T-helper 2 cell (primary cell): ENCODE measurements at regions not wholly inside any gene's neighbourhood (a gene's known extent, or its start where the extent isn't known, plus 50 kb on each side); places are given as distances from the start of the nearest gene placed in this dataset.
"Not testable (repeated sequence)": the region's sequence is repeated elsewhere in the genome, so short reads cannot be mapped to it uniquely, and the experiment has no call there.

Source experiments
- DNase-seq, 5 experiments: peaks; one replicate each; pipeline versions ENCODE4 v3.0.0 to v3.0.0-alpha.2; 2012 to 2022

DNA sequence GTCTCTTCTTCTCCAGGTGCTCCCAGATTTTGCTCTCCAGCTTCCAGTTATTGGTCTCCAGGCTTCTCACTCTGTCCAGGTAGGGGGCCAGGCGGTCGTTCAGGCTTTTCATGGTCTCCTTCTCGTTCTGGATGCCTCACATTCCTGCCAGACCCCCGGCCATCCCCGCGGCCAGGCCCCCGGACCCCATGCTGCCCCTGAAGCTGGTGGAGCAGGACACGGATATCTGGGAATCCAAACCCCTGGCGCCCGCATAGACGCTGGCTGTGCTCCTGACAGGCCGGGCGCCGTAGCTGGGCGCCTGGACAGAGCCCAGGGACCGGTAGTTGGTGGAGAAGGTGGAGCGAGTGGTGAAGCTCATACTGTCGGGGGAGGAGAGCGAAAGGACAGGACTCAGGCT lies 534.4 kb upstream of the TLE4 start:
- DNase-seq, result no peak

DNA sequence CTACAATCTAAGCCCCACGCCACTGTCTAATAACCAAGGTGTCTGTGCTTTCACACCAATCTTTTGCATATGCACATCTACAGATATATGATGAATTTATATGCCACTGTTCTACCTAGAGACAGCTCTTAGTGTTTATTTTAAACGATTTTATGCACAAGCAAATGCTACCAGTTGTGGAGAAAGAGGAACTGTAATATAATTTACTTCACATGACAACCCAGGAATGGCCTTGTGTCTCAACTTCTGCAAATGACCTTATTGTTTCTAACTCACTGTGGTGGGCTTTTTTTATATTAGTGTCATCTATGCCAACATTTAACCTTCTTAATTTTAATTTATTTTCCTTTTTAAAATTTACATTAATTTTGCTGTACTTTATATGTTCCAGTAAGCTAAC lies 531.1 kb upstream of the TLE4 start:
- no peak for DNase-seq

DNA sequence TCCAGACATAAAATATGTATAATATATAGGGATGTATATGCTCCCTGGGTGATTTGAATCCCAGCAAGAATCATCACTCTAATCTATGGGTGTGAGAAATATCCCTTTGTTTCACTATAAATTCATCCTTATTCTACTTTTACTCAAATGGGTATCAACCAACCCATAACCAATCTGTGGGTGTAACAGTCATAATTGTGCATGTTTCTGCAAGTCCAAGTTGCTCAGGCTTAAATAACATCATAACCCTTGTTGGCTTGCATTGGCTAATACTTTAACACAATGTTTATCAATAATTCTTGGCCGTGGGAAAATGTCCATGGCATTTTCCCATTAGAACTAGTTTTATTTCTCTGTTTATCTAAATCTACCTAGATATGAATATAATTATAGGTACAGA lies 530.5 kb upstream of the TLE4 start:
- no peak for DNase-seq

DNA sequence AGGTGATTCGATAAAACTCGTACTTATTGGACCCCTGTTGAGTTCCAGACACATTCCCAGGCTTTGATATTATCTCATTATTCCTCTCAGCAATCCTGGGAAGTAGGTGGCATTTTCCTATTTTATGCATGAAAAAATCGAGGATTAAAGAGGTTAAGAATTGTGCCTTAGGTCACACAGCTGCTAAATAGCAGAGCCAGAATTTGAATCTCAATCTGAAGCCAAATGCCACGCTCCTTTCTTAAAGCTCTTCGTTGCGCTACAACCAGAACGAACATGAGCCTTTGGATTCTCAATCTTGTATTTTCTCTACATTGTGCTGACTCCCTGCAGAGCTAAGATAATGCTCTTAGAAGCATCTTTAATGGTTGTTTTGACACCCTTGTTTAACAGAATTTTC lies 527.8 kb upstream of the TLE4 start:
- no peak for DNase-seq

DNA sequence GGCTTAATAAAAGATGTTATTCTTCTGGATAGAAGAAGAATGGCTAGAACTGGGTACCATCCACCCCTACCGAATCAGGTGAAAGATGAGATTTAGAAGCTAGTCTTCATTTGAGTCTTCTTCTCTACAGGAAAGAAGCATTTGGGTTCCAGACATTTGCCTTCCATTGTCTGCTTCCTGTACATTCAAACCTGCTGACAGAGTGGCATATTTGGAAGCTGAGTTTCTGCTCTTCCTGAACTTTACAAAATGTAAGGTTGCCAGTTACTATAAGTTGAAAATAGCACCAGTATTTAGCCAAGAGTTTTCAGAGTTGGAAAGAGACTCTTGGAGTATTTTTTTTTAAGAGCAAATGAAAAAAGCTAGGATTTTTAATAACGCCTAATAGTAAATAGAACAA lies 525.4 kb upstream of the TLE4 start:
- DNase-seq, result no peak

DNA sequence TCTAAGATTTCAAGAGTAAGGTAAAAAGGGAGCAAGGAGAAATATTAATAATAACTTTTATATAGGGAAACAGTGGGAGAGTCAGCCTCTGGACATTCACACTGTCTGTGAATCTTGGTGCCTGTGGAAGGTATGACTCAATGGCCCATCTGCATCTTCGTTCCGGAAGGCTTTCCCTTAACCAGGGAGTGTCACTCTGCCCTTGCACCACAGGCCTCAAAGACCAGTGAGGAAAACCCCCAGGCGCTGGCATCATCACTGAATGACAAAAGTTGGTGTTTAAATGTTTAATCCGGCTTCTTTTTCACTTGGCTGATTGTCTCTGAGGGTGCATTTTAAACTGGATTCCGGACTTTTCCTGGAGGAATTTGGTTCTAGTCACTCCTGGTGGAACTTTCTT lies 522.4 kb upstream of the TLE4 start:
- no peak for DNase-seq

DNA sequence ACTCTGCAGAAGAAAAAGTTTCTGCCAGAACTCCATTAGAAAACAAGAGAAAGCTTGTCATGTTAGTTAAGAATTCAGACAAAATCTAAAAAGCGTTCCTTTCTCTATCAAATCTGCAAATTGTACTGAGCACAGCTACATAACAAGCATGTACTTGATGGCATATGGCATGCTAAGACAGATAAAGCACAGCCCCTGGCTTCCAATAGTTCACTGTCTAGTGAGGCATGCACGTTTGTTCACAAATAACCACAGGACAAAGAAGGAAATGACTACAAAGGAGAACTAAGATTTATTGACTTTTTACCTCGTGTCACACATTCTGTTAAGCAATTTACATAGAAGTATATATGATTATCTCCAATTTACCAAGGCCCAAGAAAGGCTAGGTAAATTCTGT lies 518.2 kb upstream of the TLE4 start:
- no peak for DNase-seq

DNA sequence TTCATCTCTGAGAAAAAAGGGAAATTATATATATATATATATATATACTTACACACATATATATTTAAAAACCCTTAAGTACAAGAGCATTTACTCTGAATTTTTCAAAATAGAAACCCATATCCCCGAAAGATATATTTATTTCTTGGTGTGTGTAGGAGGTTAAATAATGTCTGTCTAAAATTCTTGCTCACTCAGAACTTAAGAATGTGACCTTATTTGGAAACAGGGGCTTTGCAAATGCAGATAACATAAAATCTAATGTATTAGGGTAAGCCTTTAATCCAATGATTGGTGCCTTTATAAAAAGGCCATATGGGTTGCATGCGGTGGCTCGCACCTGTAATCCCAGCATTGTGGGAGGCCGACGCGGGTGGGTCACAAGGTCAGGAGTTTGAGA lies 517.3 kb upstream of the TLE4 start:
- no peak for DNase-seq

DNA sequence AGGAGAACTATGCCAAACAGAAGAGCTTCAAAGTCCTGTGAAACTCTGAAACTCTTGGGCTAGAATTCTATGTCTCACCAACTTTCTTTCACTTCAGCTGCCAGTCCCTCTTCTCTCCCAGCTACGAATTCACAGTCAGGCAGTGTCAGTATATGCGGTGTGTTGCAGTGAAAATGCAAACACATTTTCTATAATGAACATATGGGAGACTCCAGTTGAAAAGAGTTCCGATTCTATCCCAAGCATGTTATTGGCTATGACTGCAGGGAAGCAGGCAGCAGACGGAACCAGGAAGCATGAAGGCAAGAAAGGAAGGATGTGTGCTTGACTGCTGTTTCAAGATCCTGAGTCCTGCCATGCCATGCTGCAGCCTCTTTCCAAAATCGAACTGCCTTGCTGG lies 515.7 kb upstream of the TLE4 start:
- DNase-seq, result no peak

DNA sequence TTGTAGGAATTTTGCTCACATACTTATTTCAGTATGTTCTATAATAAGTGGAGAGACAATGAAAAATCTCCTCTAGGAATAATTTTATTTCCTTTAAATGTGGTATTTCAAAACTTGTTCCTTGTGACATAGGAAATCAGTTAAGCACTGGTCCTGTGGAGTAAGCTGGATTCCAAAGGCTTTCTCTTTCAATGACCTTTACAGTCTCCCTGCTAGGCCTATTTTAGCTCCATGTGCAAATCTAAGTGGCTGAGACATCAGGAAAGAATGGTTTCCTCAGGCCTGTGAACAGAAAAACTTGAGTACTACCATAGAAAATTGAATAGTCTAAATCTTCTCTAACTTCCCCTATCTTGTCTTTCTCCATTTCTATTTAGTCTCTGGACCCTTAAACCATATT lies 514.2 kb upstream of the TLE4 start:
- no peak for DNase-seq

DNA sequence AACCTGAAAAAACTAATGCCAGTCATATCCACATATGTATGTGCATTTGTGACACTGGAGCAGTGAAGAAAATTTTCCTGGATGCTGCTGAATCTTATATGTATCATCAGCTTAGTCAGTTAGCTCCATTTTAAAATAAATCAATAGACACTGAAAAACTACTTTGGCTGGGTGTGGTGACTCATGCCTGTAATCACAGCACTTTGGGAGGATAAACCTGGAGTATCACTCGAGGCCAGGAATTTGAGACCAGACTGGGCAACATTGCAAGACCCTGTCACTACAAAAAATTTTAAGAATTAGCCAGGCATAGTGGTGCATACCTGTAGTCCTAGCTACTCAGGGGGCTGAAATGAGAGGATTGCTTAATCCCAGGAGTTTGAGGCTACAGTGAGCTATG lies 511.0 kb upstream of the TLE4 start:
- no peak for DNase-seq

DNA sequence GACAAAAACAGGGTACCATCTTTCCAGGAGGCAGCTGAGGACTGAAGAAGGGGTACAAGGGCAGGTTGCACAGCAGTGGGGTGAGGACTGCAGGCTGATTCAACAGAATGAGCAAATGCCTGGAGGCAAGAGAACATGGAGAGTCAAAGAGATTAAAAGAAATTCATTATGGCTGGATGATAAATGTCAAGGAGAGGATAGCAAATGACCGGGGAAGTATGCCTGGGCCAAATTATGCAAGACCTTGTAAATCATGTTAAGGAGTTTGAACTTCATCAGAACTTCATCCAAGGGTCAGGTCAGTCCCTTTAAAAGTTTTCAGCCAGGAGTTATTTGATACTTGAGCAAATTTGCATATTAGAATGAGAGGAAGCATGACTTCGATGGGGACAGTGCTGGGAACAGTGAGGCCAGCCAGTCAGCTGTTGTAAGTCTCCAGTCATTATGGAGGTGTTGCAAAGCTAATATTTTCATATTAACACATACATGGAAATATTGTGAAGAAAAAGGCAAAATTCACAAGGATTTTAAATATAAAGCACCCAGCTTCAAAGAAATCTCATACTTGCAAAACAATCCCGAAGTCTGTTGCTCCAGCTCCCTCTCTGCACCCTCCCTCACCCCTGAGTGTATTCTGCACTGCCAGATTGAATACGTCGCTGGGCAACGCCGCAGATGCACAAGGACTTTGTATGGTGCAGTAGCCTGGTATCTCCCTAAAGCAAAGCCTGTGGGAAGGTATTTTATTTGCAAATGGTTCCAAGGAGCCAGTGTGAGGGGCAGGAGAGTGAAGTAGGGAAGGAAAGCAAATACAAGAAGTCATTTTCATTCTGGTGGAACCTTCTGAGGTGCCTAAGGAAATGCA lies 509.8 kb upstream of the TLE4 start:
- no peak for DNase-seq

DNA sequence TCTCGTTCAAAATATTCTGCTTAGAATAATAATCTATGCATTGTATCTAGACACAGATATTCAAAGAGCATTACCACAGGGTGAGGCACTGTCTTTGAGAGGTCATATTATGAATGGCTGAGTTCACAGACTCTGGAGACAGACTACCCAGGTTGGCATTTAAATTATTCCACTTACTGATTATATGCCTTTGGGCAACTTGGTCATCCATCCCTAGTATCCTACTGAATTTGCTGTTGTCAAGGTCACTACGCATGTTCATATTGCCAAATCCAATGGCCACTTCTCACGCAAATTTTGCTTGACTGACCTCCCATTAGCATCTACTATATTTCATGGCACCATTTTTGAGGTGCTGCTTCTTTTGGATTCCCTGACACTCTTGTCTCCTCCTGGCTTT lies 498.6 kb upstream of the TLE4 start:
- no peak for DNase-seq

DNA sequence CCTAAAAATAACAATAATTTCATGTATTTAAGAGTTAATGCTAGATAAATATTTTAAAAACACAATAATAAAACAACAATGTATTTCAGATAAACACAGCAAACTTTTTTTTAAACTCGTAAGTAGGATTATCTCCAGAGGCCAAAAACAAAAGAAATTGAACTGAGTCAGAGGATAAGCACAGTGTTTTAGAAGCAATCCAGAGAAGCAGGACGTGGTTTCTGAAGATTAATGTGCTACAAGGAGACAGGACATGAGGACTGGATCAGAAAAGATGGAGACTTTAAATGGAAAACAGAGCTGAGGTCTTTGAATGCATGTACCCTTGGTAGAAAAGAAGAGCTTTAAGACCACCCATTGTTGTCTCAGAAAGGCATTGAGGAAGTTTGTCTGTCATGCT lies 491.2 kb upstream of the TLE4 start:
- no peak for DNase-seq

DNA sequence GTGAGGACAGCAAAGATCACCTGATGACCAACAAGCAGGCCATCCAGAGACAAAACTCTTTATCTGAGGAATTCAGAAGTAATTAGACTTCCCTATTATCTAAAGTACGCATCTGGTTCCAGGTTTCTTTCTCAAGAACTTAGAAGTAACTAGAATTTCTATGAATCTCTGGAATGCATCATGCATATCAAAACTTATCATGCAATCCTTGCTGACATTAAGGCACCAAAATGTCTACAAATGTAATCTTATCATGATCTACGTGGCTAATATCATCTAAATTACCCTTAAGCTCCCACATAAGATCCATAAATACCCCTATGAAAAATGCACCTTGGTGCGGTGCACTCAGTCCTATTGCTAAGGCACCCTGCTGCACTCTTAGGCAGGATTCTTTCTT lies 488.1 kb upstream of the TLE4 start:
- DNase-seq, result no peak

DNA sequence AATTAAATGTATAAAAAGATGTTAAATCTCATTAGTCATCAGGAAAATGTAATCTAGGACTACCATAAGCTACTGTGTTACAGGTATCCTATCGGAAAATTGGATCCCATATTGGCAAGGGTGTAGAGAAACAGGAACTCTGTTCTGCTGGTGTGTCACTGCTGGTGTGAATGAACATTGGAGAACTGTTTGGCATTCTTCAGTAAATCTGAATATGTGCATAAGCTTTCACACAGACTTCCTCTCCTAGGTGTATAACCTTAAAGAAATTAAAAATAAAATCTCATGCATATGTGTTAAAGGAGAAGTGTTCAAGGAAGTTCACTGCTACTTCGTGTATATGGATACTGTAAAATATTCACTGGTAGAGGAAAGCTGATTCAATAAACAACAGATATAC lies 484.6 kb upstream of the TLE4 start:
- DNase-seq, result no peak

DNA sequence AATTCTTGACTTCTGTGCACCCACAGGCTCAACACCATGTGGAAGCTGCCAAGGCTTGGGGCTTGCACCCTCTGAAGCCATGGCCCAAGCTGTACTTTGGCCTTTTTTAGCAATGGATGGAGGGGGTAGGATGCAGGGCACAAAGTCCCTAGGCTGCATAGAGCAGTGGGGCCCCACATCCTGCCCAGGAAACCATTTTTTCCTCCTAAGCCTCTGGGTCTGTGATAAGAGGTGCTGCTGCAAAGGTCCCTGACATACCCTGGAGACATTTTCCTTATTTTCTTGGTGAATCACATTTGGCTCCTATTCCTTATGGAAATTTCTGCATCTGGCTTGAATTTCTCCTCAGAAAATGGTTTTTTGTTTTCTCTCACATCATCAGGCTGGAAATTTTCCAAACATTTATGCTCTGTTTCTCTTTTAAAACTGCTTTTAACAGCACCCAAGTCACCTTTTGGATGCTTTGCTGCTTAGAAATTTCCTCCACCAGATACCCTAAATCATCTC lies 482.7 kb upstream of the TLE4 start:
- DNase-seq, result no peak

DNA sequence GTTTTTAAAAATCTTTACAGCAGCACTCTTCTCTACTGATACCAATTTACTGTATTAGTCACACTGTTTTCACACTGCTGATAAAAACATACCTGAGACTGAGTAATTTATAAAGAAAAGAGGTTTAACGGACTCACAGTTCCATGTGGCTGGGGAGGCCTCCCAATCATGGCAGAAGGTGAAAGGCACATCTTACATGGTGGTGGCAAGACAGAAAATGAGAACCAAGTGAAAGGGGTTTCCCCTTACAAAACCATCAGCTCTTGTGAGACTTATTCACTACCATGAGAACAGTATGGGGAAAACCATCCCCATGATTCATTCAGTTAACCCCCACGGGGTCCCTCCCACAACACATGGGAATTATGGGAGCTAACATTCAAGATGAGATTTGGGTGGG lies 481.9 kb upstream of the TLE4 start:
- DNase-seq, result not testable (repeated sequence)

DNA sequence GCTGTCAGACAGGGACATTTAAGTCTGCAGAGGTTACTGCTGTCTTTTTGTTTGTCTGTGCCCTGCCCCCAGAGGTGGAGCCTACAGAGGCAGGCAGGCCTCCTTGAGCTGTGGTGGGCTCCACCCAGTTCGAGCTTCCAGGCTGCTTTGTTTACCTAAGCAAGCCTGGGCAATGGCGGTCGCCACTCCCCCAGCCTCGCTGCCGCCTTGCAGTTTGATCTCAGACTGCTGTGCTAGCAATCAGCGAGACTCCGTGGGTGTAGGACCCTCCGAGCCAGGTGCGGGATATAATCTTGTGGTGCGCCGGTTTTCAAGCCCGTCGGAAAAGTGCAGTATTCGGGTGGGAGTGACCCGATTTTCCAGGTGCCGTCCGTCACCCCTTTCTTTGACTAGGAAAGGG lies 468.5 kb upstream of the TLE4 start:
- not testable (repeated sequence) for DNase-seq

DNA sequence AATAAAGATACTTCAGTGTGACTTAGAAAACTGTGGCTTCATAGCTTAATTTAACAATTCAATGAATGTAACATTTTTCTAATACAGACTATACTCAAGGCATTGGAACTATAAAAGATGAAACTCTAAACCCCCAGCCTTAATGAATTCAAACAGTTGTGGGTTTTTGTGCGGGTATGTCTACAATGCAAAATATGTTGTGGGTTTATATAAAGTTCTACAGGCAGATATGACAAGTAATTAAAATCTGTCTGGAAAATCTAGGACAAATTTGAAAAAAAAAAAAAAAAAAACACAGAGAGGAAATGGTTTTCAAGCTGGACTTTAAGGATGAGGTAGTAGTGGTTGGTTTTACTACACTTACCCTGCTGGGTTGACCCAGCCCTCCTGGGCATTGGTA lies 467.5 kb upstream of the TLE4 start:
- DNase-seq, result no peak

DNA sequence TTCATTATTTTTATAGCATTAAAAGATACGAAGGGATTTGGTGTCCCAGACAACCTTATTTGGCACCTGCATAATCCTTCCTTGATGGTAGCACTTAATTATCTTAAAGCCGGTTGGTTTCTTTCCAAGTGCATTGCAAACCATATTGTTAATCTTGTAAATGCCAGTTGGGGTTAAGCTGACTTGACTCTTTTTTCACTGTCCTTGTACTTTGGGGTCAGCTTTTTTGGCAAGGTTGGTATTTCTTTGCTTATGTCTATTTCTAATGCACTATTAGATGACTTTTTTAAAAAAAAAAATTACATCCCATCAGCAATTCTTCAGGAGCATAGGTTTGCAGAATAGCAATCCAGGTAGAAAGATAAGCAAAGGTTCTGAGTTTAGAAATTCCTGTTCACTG lies 466.8 kb upstream of the TLE4 start:
- DNase-seq, result no peak

DNA sequence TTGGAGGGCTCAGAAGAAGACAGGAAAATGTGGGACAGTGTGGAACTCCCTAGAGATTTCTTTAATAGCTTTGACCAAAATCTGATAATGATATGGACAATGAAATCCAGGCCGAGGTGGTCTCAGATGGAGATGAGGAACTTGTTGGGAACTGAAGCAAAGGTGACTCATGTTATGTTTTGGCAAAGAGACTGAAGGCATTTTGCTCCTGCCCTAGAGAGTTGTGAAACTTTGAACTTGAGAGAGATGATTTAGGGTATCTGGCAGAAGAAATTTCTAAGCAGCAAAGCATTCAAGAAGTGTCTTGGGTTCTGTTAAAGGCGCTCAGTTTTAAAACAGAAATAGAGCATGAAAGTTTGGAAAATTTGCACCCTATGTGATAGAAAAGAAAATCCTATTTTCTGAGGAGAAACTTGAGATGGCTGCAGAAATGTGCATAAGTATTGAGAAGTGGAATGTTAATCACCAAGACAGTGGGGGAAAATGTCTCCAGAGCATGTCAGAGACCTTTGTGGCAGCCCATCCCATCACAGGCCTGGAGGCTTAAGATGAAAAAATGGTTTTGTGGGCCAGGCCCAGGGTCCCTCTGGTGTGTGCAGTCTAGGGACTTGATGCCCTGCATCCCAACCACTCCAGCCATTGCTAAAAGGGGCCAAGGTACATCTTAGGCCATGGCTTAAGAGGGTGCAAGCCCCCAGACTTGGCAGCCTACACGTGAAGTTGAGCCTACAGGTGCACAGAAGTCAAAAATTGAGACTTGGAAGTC lies 463.7 kb upstream of the TLE4 start:
- DNase-seq, result no peak

DNA sequence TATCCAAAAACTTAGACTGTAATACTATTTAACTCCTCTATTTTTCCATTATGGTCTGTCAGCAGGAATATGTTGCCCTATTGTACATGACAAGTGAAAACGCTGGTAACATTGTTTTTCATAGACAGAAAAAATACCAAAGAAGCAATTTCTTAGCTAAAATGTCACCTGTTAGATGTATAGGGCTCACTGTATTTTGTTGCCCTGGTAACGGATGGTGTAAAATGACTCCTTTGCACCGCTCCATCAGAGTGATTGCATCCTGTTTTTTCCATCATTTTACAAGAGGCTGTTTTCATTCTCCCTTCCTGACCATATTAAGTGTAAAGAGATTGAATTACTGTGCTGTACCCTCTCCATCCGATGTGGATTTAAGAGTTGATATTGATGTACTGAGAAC lies 460.1 kb upstream of the TLE4 start:
- no peak for DNase-seq

DNA sequence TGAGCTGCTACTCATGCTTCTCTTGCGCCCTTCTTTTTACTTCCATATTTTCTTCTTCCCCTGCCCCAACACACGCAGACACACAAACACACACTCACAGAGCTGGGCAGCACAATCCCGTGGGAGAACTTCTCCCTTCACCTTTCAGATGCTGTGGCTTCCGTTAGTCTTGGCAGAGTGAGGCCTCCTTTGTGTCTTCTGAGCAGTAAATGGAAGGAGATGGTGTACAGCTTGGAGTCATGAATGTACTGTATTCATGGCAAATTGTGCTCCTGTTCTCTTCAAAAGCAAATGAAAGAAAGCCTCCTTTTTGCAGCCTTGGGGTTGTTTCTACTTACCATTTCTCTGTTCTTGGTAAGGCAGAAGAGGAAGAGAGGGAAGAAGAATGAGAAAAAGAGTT lies 456.6 kb upstream of the TLE4 start:
- no peak for DNase-seq
